Kidney capillary endothelial cell (primary cell): ENCODE measurements at regions not wholly inside any gene's neighbourhood (a gene's known extent, or its start where the extent isn't known, plus 50 kb on each side); places are given as distances from the start of the nearest gene placed in this dataset.

Experiments used
- DNase-seq: peaks from one replicate; pipeline ENCODE4 v3.0.0-alpha.2; 2018; ENCODE audit warnings: low spot score

DNA sequence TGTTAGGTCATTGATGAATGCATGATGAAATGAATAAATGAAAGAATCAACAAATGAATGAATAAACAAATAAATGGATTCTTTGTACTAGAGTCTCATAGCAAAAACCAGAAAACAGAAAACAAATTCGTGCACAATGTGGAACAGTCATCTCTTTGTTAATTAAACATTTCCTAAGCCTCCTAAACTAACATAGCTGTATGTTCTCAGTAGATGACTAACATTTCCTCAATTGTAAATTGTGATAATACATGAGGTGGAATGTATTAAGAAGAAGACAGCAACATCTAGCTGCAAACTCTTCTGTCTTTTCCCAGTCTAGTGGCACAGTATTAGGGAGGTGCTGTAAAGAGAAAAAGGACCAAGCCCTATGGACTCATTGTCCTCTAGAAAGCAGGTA lies 1021.0 kb downstream of the MCTP2 start:
- DNase-seq = peak; percentile 48

DNA sequence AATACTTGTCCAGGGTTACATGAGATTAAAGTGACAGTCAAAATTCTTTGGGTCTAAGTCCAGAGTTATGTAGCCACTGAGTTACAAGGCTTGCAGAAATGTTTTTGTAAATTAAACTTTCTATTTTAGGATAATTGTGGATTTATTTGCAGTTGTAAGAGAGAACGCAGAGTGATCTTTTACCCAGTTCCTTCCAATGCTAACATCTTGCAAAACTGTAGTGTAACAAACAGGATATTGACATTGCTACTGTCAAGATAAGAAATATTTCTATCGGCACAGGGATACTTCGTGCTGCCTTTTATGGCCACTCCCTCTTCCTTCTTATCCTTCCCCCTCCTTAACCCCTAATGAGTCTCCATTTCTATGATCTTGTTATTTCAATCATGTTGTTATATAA lies 1022.9 kb downstream of the MCTP2 start:
- DNase-seq = no peak

DNA sequence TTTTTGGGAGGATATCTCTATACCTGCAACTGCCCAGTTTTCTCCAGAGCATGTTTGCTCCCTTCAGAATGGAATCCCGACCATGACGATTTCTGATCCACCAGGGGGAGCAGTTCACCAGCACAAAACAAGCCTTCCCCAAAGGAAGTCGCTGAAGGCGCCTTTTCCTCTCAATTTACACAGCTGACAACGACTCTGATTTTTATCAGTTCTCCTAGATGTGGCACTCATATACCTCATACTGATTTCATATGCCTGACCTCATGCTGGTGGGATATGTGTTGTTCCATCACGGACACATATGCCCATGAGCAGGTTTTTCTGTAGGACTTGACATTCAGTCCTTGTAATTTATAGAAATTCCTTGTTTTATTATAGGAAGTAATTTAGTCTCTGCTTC lies 1028.2 kb downstream of the MCTP2 start:
- peak; percentile 86 for DNase-seq

DNA sequence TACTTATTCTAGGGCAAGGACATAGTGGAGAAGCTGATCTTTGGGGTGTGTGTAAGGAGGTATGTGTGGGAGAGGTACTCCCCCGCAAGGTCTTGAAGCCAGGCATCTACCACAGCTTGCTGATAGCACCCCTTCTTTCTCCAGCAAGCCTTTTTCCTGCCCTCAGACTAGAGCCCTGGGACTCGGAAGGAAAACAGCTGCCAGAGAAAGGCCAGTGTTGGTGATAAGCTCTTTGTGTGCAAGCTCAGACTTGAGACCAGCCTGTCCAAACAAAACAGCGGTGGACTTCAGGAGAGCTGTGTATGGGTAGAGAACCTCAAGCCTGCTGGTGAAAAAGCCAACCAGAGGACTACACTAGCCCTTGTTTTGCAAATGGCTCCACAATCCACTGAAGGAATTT lies 1028.6 kb downstream of the MCTP2 start:
- DNase-seq = no peak

DNA sequence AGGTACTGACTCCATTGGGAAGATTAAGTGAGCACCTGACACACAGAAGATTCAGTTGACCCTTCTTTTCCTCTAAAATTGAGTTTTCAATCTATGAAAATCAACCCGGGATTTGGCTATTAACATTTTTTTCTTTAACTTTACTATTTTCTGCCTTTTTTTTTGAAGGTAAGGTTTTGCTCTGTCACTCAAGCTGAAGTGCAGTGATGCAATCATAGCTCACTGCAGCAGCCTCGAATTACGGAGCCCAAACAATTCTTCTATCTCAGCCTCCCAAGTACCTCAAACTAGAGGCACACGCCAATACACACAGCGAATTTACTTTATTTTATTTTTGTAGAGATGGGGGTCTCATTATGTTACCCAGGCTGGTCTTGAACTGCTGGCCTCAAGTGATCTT lies 1029.5 kb downstream of the MCTP2 start:
- DNase-seq = no peak

DNA sequence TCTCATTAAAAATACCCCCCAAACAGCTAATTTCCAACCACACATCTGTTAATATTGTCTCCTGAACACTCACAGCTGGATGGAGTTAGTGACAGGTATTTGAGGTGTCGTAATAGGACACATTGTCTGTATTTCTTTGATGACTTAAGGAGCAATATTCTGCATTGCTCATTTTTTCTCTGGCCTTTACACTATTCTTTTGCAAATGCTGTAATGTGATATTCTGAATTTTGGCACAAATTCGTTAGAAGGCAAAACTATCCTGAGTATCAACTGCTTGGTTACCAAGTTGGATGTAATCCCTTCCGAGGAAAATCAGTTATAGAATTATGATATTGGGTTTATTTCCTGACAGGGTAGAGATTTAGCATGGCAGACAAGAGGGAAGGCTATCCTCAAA lies 1030.2 kb downstream of the MCTP2 start:
- DNase-seq = no peak

DNA sequence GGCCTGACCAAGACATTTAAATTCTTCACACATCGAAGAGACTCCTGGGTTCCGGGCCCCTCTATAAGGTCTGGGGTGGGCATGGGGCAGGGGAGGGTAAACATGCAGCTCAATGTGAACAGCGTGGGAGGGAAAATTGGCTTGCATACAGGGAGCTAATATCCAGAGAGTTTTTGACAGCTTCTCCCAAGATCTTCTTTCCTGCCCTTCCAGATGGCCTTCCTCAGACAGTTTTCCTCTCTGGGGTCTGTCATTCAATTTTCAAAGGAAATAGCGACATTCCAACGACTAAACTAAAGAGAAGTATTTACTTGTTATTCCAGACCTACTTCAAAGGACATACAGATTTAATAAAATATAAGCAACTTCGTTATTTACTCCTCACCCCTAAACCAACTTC lies 1030.6 kb downstream of the MCTP2 start:
- peak; percentile 24 for DNase-seq

DNA sequence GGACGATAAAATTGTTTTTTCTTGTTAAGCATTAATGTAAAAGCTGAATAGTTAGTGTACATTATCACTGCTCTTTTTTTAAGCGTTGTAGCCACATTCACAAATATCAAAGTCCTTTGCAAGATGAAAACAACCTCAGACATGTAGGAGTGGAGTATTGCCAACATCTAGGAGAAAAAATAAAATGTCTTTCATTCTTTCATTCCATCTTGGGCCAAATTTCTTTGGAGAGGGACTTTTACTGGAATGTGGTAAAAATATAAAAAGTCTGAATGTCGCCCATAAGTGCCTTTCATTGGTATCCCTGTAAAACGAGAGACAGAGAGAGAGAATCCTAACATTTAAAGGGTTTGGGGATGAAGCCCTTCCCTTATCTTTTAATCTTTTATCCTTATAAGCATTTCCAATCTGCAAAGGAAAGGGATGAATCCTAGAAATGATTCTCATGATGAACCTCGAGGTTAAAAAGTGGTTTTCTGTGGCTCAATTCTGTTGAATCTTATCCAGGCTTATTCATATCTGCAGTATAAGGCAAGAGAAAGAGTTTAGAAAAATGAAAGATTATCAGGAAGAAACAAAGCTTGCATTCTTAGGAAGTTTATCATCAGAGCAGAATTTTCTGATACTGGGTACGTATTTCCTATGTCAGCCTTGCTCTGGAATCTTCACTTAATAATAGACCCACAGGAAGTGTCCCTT lies 1031.7 kb downstream of the MCTP2 start:
- peak; percentile 90 for DNase-seq

DNA sequence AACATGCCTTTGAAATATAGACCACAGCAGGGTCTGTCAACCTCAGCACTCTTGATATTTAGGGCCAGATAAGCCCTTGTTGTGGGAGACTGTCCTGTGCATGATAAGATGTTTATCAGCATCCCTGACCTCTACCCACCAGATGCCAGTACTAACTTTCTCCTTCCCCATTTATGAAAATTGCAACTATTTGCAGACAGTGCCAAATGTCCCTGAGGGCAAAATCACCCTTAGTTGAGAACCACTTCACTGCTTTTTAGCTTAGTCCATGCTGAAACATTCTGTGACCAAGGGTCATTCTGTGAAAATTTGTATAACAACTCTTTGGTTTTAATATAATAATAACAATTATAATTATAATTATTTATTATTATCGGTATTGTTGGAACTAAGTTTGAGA lies 1032.4 kb downstream of the MCTP2 start:
- no peak for DNase-seq

DNA sequence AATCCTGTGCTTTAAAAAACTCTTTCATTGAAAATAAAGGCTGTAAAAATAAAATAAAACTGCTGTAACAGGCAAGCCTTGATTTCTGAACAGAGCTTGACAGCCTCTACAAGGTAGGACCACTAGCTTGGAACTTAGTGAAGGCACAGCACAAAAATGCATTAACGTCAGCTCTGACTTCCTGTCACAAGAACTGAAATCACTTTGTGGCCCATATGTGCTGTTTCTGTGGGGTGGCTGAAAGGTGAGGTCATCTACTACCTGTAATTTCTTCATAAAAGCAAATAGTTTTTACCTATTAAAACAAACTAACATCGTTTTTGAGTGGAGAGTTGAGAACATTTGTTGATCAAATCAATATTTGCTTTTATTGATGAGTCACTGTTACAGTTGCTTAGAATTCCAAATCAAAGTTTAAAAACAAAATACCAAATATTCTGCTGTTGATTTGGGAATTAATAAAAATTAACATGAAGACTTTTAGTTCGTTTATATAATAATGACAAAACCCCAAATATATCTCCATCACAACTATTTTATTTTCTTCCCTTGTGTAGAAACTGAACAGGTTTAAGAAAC lies 1034.1 kb downstream of the MCTP2 start:
- DNase-seq = no peak

DNA sequence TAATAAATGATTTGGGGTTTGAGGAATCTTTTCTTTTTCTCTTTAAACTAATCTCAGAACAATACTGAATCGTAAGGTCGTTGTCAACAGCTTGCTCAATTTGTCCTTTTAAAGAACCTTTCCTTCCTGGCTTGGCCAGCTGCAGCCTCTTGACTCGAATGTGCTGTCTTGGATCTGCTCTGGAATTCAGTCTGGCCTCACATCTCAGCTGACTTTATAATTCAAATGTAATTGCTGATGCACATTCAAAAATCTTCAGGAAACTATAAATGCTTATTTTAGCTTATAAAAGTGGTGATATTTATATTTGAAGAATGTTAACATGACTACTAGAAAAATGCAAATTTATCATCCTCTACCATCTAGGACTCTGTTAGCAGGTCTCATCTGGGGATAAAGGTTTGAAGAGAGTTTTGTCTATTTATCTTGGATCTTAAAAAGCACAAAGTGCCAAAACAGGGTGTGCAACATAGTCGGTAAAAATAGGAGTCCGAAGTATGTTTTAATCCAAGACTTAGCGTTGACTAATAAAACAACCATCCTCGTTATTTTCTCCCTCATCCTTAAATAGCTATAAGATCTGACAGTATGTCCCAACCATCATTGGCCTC lies 1035.2 kb downstream of the MCTP2 start:
- no peak for DNase-seq

DNA sequence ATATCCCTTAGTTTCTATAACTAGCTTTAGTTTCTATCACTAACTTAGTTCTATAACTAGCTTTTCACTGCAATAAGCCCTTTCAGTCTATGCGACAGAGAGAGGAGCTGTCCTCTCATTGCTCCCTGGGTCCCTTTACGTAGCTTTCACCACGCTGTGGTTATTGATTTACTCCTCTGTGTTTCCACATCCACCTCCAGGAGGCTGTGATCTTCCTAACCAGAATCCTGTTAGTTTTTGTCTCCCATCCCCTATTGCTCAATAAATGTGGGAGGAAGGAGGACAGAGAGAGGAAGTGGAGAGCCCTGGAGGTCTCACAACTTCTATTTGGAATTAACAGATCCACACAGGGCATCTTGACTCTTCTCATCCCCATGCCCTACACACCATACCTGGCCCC lies 1036.1 kb downstream of the MCTP2 start:
- no peak for DNase-seq

DNA sequence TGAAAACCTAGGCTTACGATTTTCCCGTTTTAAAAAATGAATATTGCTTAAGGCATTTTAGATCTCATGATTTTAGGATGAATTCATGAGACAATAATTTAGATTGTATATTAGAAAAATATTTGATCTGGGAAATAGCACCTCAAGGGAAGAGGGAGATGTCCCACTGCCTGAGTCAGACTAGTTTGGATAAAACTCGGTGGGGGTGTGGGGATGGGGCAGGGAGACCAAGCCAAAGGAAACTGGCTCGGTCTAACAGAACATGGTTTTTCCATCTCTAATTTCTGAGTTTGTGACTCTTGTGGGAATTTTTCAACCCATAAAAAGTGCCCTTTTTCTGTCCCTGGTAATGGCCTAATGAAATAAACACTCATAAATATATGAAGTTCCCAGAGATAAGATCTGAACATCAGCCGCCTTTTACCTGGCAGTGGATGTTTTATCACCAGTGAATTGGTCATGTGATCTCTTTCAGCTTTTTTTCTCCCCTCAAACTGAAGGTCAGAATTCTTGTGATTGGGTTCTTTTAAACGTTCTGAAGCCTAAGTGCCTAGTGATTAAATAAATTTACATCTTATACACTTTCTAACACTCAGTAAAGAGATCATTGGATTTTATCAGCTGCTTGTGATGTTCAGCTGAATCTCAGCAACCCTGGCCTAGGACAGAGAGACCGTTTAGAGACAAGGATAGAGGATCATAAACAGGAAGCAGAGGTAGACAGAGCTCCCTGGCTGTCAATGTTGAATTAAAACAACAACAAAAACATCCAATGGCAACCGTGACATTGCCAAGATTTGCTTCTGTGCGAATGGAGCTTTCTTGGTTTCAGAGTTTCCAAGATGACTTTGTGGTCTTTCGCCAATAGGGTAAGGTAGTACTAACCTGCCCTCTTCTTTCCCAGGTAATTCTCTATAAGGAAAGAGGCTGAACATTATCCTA lies 1038.2 kb downstream of the MCTP2 start:
- DNase-seq = no peak

DNA sequence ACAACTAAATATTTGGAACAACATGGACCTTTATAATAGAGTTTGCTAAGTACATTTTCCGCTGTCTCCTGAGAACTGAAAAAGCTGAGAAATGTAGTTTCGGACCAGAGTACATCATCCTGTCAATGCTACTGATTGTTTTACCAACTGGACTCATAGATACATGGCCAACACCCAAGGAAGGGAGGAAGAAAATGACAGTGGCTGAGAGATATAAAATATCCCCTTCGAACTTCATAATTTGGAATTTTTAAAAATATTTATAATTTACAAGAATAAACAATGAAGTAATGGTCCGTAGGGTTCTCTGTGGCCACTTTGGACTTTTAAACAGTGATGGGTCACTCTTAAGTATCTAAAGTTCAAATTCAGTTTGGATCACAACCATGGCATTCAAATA lies 1042.7 kb downstream of the MCTP2 start:
- no peak for DNase-seq

DNA sequence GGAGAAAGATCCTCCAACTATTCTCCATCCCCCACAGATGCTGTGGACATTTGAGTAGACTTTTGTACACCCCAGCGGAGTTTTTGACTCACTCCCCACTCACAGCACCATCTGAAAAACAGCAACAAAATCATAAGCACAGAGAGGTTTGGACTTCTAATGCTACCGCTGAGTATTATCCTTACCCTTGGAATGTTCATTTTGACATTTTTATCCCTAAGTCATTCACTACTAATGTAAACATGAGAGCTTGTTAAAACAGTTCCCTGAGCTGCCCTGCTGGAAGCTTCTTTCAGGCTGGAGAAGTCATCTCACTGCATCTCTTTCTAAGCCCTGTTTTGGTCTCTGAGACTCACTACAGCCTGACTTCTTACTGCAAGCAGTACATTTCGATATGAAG lies 1045.9 kb downstream of the MCTP2 start:
- no peak for DNase-seq

DNA sequence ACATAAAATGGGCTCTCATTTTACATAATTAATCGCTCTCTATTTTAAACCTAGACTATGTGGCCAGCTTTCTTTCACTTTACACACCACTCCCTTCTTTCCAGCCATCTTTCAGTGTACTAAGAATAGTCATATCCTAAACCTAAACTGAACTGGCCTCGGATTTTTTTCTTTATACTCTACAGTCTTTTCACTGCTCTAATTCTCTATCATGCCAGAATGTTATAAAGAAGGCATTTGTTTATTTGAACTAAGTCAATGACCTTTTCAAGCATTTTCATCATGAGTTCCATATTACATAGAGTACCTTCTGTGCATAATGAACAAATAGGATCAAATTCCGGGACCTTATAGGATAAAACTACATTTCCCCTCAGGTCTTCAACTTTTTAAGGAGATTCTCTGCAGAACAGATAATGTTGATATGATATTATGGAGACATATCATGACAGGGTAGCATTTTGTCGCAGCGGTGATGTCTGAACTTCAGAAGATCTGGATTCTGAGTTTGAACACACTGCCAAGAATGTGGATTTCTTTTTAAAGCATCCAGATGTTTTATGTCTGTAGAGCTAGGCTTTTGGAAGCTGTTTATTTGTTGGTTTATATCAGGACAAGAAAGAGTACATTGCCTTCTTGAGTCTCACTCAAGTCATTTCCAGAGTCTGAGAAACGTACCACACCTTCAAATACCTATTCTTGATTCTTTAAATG lies 1047.3 kb downstream of the MCTP2 start:
- no peak for DNase-seq

DNA sequence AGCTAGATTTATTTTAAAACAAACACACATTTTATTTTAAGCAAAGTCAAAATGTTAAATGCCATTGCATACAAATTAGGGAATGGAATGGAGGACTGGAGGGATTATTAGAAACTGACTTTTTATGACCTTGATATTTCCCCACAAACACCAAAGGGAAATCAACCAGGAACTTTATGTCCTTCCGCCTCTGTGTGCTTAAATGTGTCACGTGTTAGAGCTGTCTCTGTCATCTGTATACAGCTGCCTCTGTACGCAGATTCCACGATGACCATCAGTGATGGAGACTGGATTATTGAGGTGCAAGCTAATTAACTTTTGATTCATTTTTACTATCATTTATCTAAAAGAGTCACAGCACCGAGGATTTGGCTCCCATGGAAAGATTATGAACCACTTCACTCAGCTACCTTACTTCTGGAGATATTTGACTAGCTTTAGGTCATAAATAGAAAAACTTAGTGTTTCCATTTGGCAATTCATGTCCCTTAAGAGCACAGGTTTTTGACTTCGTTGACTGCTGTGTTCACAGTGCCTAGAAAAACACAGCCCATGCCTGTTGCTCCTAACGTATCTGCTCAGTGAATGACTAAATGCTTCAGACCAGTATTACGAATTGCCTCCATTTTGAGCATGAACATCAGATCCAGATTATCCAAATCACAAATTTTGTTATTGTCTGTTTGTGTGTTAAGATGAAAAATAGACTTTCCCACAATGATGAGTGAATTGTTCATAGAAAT lies 1048.1 kb downstream of the MCTP2 start:
- DNase-seq = no peak

DNA sequence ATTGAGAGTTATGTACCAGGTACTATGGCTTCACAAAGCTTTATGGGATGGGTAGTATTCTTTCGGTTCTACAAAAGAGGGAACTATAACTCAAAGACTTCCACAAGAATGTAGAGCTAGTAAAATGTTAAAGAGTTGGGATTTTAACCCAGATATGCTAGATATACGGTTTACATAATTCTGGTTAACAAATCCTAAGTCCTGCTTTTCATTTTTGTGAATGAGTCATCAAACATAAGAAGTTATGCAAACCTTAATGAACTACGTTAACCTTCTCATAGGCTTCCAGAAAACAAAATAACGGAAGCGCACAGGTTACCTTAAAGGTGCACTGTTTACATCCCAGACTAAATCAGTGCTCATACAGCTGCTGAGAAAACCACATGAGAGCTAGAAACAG lies 1049.3 kb downstream of the MCTP2 start:
- DNase-seq = no peak

DNA sequence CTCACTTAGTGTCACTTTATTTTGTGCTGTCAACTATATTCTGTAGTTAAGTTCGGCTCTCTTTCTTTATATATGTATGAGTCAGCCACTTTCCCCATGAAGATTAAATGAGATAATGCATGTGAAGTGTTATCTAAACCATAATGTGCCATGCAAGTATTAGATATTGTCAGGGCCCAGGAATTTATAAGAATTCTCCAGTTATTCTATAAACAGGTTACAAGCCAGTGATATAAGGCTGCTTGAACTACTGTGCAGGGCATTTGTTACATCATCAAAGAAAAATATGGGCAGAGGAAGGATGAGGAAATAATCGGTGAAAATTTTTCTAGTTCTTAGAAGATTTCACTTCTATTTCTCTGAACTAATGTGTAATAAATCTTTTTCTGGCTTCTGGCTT lies 1049.0 kb upstream of the NR2F2 start:
- DNase-seq = no peak

DNA sequence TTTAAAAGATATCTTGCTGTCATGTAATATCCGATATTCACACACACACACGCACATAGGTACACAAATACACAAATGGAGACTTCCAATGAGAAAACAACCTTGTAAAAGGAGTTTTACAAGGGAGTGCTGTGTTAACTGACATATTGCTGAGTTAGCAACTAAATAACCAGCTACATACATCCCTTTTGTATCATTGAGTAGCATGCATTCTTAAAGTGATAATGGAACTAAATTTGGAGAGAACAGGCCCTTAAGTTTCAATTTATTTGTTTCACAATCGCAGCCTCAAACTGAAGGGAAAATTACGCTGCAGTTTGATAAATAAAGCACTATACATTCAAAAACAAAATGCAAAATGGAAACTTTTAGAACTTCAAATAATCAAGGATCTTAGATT lies 1046.0 kb upstream of the NR2F2 start:
- DNase-seq = no peak

DNA sequence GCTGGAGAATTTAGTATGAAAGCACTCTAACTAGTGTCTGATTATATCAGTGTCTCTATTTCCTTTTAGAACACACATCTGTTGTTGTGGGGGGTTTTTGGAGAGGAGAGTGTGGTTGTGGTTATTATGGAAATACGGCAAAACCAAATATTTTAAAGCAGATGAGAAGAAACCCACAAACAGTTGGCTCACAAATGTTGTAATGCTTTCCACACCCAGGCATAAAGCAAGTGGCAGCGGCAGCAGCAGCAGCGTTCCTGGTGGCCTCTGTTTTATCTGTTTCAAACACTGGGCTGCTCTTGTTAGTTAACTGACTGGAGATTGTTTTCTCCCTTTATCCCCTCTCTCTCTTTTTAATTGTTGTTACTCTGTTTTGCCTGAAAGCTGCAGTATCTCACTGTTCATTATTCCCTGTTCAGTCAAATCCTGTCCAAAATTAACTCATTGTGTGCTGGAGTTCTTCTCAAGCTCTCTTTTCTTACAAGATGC lies 1045.5 kb upstream of the NR2F2 start:
- peak; percentile 27 for DNase-seq
